Ovary (tissue), 3 donors: ENCODE measurements at regions not wholly inside any gene's neighbourhood (a gene's known extent, or its start where the extent isn't known, plus 50 kb on each side); places are given as distances from the start of the nearest gene placed in this dataset.

Experiments used
- CTCF ChIP-seq, 3 donors: fragments of 450-650 bp in 2 of 3; fragments of 200-600 bp in 1 of 3; IDR thresholded peaks; one replicate each; pipeline versions ENCODE4 v1.5.1 to v1.8.0; 2016 to 2022; ENCODE audit warnings: antibody characterized with exemption in 3 of 3, mild to moderate bottlenecking in 1 of 3
- EP300 ChIP-seq: sonication (generic); formaldehyde crosslinking; IDR thresholded peaks from one replicate; pipeline ENCODE4 v1.6.1; 2017; ENCODE audit warnings: antibody characterized with exemption
- POLR2A ChIP-seq: fragments of 450-650 bp; IDR thresholded peaks from one replicate; pipeline ENCODE4 v1.6.1; 2017; ENCODE audit warnings: antibody characterized with exemption, mild to moderate bottlenecking, moderate library complexity
- donor health status: DM: no; HTN: no; CAD: no.

- TF ChIP-seq CTCF (IDR thresholded peaks at IDR 0.05) (no peak), EP300 (no peak), POLR2A (no peak)
These were observed 117.5 kb downstream of the TENT4A start for GRCh38 chr5:6830643-6831239.
